Stimulated activated CD4-positive, alpha-beta T cell treated with anti-CD3 and anti-CD28 coated beads, Interleukin-4, amount 100 ng/mL, for 48 hours (primary cell): ENCODE measurements at regions not wholly inside any gene's neighbourhood (a gene's known extent, or its start where the extent isn't known, plus 50 kb on each side); places are given as distances from the start of the nearest gene placed in this dataset.

Source experiments
- DNase-seq, 2 donors: peaks; one replicate each; pipeline ENCODE4 v3.0.0-alpha.2; 2020; ENCODE audit warnings: low read depth in 2 of 2

DNA sequence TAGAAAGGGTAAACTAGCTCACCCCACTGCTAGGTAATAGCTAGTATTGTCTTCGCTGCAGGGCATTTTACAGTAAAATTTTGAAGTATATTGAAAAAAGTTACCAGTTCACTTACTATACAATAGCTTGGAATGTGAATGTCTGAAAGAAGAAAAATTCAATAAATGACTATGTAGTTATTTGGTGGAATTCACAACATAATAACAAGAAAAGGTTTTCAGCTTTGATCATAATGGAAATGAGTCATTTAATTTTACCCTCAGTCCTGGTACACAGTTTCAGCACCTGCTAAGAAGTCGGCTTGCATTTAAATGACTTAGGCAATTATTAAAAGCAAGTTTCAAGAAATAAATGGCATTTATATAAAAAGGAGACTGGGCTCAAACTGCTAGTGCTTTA lies 90.4 kb downstream of the NUP35 start:
- no peak for DNase-seq

DNA sequence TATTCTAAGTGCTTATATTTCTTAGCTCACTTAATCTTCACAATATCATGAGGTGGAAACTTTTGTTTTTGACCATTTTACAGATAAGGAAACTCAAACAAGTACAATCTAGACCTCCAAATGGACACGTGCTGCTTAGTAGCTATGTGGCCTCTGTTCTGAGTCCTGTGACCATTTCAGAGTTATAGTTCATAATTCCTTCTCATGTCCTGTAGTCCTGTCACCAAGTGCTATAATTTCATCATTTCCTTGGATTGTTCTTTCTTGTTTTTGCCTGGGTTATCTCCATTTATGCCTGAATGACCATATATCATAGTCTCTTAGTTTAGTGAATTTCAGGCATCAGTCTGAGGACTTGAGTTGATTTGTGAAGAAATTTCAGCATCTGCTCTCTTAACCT lies 91.7 kb downstream of the NUP35 start:
- no peak for DNase-seq

DNA sequence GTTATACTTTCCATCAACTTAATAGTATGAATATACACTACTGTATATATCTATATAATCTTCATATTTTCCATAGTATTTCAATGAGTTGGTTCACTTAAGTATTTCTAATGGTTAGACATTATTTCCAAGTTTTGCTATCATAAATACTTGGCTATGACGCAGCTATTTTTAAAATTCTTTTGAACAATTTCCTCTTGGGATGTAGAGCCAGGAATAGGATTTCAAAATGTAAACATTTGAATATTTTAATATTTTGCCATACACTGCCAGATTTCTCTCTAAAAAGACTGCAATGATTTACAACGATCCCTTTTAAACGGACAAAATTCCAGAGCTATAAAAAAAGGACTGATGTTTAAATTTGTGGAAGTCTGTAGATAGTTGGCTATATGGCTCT lies 95.6 kb downstream of the NUP35 start:
- no peak for DNase-seq

DNA sequence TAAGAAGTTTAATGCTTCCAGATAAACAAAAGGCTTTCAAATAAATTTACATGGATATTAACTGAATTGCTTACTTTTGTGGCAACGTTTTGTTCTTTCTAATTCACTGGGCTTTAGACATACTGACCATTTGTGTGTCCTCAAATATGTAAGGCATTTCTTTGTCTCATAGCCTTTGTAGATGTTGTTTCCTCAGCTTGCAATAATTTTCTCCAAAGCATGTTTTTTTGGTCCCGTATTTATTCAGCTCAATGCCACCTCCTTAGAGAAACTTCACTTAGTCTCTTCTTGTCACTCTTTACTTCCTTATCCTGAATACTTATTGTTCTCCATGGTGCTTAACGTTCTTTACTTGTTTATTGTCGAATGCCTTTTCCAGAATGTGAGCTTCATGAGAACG lies 98.5 kb downstream of the NUP35 start:
- no peak for DNase-seq

DNA sequence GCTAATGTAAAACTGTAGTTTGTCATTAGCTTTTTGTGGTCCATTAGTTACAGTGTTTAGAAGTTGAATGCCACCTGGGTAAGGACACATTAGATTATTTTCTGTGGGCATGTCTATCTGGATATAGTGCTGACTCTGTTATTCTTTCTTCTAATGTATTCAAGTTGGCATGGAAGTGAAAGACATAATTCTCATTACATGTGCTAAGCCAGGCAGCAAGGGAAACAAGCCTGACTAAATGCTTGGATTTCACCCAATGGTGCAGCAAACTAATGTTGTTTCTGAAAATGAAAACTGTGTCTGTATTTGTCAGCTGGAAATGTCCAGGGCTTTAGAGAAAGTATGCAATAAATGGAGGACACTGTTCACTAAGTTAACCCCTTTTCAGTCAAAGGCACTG lies 100.7 kb downstream of the NUP35 start:
- no peak for DNase-seq

DNA sequence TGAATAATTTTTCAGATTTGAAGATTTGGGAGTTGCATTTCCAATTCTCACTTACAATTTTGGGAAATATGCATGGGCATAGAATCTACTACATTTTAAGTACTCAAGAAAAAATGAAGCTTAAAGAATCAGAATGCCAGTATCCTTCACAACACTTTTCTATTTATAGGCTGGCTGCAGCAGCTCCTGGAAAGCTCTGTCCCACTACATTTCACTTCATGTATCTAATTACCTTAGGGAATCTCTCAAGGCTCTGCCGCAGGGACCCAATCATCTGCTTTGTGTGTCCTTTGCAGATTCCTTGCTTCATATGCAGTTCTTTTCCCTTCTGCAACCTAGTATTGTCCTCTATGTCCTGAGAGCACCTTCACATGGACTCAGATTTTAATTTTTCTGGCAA lies 102.9 kb downstream of the NUP35 start:
- DNase-seq: no peak

DNA sequence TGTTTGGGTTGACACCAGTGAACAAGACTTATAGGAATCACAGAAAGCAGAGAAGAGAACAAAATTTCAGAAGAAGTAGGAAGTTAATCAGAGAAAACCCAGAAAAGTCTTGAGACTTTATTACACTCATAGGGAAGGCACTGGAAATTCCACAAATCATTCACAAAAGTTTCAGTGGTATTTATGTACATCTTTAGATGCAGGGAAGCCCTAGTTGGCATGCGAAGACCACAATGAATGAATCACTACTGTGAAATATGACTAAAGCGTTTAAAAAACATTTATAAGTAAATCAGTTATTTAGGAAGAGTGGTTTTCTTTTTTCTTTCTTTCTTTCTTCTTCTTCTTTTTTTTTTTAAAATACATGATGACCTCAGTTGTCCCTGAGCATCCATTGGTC lies 105.1 kb downstream of the NUP35 start:
- DNase-seq: peak in 1 of 2 donors; percentile 2

DNA sequence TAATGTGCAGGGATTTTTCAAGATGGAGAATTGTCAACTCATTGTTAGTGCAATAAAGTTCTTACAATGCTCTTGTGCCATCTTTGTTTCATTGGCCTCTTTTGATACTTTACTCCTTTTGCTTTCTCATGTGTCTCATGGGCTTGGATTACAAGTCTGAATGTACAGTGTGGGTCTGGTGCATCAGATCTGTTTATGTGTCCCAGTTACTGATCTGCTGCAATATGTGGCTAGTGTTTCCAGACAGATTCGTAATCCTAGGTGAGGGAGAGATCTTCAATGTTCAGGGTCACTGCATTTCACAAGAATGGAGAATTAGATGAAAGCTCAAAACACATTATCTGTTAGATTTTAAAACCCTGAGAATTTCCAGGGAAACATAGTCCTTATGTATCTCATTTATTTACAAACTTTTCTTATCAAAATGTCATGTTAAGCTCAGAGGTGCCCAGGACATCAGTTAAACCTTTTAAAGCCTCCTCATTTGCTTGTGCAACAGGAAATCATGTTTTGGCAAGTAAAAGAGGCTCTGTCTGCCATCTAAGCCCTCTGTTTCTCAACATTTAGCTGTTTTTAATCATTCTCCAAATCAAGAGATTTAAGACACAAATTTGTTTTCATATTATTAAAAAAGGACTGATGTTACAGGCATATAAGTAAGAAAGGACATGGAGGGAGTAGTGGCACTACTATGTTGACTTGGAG lies 108.1 kb downstream of the NUP35 start:
- DNase-seq: no peak

DNA sequence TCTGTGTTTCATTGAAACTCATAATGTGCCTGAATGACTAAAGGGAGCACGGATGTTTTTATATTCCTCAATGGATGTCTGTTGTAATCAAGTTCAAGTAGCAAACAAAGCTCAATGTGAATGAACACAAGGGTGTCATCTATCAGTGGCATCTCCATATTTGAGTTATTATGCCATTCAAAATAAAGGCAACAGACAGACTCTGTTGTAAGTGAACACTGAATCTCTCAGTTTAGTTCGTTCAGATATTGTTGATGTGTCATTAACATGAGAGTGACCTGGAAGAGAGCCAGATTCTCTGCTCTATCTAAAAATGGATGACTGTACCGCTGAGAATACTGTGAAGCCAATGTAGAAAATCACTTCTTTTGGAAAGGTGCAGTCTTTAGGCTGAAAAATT lies 118.7 kb downstream of the NUP35 start:
- no peak for DNase-seq

DNA sequence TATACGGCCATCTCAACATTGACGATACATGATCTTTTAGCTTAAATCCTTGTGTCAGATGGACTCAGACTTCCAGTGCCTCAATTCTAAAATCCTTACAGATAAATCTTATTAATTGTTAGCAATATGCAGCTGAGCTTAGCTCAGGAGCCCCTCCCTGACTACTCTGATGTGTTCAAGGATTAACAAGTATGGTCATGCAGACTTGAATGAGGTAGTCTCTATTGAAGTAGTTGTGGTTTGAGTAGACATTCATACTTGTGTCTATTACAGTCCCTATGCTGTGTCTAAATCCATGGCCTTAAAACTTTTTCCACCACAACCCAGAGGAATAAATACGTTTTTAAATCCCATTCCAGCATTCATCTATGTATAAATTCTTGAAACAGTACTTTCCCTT lies 119.5 kb downstream of the NUP35 start:
- no peak for DNase-seq

DNA sequence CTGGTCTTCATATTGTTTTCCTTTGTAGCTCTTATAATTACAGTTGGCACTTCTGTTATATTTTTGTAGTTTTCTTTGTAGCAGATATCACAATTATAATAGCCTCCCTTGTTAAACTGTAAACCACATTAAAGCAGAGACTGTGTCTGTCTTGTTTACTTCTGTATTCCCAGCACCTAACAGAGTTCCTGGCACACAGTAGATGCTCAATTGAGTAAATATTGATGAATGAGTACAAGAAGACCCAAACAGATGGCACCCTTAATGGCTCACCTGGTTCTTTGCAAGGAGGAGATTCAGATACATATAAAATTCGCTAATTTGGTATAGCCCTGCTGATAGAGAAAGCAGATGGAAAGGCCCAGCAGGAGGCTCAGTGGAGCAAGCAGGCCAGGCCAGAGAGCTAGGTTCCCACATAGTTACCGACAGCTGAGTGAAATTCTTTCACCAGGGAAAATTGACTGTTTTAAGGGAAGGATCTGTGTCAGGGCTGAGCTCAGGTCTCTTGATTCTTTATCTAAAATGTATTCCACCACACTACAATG lies 120.1 kb downstream of the NUP35 start:
- DNase-seq: no peak

DNA sequence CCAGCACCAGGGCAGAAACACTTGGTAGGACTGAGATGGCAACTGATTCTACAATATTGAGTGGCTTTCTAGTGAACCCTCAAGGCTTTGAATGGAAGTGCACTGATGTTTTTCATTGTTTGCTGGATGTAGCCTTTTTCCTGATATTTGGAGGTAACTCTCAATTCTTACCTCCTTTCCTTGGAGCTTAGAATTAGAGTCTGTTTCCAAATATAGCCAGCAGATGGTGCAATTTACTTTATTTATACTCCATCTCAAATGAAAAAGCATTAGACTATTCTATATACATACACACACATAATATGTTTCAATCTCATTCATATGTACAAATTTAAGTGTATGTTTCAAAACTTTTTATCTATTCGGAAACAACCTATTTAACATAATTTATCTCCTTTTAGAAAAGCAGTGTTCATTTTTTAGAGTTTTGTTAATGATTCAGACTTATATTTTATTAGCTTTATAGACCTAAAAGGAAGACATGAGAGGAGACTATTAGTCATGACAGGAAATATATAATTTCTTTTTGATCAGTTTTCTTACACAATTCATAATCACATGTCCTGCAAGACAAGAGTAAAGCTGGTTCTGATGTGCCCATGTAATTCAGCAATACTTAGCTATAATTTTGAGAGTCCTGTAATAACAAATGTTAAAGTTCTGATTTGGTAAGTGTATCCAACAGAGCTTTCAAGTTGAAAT lies 124.8 kb downstream of the NUP35 start:
- DNase-seq: no peak

DNA sequence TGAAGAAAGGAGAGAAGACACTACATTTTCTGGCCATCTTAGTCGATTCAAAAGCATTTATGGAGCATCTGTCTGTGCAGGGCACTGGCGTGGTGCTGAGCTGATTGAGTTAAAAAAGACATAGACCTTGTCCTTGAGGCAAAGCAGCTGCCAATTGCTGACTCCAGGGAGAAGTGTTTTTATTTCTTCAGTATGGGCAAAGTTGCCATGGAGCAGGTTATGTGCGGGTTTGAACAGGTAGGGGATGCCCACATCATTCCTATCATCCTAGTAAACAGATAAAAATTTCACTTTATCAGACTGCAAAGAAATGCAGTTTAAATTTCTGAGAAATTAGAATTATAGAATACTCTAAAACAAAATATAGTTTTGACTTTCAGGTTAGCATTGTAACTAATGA lies 125.8 kb downstream of the NUP35 start:
- no peak for DNase-seq

DNA sequence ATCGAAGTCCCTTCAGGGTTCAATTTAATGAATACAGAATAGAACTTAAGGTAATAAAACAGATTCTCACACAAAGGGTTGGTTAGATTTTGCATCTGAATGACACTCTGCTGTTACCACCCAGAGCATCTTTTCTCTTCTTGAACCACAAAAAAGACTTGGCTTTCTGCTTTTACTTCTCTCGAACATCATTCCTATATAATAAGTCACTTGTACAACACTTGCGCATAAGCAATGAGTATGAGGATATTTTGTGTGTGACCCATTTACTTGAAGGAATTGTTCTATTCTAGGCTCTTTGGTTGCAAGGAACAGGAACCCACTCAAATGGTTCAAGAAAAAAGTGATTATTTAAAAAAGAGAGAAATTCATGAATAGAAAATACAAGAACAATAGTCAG lies 126.2 kb downstream of the NUP35 start:
- DNase-seq: no peak

DNA sequence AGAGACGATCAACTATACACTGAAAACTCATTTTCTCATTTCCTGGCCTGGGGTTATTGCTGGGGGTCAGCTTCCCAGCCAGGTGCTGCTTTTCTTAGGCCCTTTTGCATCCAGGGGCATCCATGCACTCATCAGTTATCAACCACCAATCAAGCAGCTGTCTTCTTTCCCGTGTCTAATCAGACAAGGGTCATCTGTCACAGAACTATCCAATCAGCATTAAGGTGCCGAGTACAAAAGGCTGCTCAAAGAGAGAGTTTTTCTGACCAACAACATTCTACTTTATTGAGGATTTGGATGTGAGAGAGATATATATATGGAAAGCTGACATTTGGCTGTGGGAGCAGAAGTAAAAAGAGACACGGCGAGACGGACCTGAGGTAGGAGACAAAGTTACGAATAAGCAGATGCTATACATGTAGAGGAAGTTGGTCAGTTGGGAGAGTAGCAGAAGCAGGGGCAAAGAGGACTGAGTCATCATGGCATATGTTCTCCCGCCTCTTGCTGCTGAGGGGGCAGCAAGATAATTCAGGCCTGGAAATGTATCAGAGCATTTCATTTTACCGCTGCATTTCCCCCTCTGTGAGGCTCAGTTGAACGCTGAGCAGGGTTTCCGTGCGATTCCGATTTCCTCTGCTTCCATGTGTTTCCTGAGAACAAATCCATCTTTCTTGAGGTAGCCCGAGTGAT lies 129.3 kb downstream of the NUP35 start:
- no peak for DNase-seq

DNA sequence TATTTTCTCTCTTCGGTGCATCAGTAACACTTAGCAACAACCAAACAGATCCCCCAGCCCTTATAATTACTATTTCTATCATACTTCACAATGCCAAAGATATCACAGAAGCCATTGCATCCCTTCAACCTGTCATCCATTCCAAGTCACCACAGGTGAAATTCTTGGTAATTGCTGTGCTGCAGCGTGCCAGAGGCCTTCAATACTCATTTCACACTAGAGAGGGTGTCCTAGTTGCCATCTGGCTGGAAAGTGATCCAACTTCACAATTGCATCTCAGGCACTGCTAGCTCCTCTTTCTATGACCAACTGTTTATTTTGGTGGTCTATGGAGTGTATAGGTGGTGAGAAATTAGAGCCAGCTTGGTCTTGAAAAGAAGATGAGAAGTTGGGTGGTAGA lies 131.2 kb downstream of the NUP35 start:
- DNase-seq: no peak

DNA sequence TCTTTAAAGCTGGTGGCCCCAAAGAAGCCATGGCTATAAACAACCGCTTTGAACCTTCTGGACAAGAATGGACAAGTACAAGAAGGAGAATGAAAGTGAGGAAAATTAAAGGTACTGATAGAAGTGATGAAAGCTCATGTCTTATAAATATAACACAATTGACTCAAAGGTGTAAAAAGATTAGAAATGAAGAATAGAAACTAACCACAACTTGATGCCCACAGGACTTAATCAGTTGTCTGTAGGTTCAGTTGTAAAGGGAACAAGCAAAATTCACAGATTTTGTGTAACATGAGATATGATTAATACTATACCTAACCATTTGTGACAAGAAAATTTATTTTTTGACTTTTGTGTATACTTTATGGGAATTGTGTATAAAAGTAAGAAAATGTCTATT lies 135.7 kb downstream of the NUP35 start:
- DNase-seq: no peak

DNA sequence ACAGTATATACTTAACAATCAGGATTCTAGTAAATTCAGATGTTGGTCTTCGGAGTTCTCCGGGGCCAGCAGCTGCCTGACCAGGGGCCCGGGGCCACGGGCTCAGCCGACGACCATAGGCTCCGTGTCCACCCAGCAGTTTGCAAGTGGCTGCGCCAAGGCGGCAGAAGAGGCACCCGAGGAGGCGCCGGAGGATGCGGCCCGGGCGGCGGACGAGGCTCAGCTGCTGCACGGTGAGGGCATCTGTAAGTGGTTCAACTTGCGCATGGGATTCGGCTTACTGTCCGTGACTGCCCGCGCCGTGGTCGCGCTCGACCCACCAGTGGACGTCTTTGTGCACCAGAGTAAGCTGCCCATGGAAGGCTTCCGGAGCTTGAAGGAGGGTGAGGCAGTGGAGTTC lies 136.3 kb downstream of the NUP35 start:
- no peak for DNase-seq

DNA sequence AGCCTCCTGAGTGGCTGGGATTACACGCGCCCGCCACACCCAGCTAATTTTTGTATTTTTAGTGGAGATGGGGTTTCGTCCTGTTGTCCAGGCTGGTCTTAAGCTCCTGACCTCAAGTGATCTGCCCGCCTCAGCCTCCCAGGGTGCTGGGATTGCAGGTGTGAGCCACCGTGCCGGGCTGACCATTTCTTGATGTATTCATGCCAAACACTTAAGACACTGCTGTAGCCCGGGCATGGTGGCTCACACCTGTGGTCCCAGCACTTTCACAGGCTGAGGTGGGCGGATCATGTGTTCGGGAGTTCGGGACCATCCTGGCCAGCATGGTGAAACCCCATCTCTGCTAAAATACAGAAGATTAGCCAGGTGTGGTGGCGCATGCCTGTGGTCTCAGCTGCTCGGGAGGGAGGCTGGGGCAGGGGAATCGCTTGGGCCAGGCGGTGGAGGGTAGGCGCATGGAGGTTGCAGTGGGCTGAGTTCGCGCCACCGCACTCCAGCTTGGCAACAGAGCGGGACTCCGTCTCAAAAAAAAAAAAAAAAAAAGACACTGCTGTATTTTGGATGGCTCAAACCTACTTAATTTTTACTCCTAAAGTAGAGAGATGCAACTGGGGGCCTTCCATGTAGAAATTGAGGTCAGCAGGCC lies 140.8 kb downstream of the NUP35 start:
- DNase-seq: no peak

DNA sequence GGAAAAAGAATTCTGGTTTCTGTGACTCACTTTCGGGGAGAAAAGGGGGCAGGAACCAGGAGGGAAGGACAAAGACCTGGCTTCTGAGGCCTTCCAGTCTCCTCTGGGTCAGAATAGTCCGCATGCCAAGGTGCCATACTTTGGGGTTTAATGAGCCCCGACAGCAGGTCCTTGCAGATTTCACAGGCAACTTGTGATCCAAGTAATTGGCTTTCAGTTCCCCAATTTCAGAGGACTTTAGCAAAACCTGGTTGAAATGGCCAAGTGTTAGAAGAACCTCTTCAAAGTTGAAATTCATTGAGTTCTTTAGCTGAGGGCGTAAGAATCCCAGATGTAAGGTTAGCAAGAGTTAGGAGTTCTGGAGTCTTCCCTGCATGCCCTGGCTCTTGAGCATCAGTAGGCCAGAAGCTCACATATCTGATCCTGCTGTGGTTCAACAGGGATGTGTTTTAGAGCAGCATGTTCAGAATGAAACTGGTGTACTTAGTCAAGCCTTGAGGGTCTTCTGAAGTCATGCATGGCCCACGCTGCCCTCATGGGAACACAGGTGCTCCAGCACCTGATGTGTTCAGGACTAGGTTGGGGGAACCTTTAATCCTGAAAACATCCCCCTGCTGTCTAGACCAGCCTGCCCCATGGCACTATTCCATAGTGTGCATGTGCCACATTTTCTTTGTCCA lies 143.0 kb downstream of the NUP35 start:
- no peak for DNase-seq

DNA sequence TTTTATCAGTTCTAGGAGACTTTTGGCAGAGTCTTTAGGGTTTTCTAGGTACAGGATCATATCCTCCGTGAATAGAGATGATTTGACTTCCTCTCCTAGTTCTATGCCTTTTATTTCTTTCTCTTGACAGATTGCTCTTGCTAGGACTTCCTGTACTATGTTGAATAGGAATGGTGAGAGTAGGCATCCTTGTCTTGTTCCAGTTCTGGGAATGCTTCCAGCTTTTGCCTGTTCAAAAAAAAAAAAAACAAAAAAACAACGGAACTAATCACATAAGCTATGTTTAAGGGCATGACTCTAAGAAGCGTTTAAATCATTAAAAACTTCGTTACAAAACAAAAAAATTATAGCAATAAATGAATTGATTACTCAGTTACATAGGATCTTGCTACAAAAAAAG lies 145.7 kb downstream of the NUP35 start:
- DNase-seq: no peak

DNA sequence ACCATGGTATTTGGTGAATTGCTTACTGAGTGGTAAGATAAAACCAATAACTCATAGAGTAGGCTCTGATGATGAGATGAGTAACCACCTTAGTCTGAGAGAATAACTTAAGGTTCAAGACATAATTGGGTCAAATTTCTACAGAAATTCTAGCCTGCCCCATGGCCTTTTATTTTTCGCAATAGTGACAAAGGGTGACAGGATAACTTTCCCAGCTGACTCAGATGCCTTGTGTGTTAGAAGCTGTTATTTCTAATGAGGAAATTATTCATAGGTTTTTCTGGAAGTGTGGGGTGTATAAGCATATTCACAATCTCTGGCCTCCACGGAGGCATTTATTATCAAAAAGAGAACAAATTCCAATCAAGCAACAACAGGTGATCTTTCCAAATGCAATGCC lies 159.0 kb downstream of the NUP35 start:
- no peak for DNase-seq
